ES-I3 (cell line): ENCODE measurements at regions not wholly inside any gene's neighbourhood (a gene's known extent, or its start where the extent isn't known, plus 50 kb on each side); places are given as distances from the start of the nearest gene placed in this dataset.

ENCODE experiments used
- H3K36me3 ChIP-seq: 2 replicates; pipeline ENCODE4 v1.6.1; 2013; ENCODE audit warnings: mild to moderate bottlenecking, low read length, control low read depth, moderate library complexity; ENCODE audit not compliant: insufficient read depth
- H3K4me1 ChIP-seq: 2 replicates; pipeline ENCODE4 v1.6.1; 2013; ENCODE audit warnings: mild to moderate bottlenecking, control low read depth, low read length; ENCODE audit not compliant: insufficient read depth
- H3K9ac ChIP-seq: 2 replicates; pipeline ENCODE4 v1.6.1; 2013; ENCODE audit warnings: low read depth, mild to moderate bottlenecking, low read length, moderate library complexity
- H3K9me3 ChIP-seq: 2 replicates; pipeline ENCODE4 v1.6.1; 2013; ENCODE audit warnings: mild to moderate bottlenecking, low read length, moderate library complexity; ENCODE audit not compliant: control insufficient read depth, insufficient read depth

DNA sequence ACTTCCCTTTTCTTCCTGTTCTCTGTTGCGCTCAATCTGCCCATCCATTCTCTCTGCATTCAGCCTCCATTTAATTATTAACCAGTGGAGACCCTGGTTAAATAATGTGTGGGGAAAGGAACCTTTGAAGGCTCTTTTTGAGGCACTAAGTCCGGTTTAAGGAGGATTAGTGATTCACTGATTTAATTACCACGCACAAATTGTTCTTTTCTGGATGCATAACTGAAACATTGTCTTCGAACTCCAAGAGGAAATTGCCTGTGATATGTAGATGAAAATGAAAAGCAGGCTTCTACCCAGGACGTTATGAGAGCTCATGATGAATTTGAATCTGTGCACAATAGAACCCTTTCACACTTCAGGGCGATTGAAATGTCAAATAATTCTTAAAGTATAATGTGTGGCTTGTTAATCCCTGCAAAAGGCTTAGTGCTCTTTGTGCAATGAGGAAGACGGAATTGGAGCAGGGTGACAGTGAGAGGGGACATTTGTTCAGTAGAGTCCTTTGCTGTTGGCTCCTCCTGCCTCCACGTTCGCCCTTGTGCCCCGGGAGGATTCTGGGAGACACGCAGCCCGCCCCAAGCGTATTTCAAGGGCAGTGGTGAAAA lies 51.1 kb upstream of the ZNF236 start:
- no peaks in the 10 kb centered on the region for H3K4me1 ChIP-seq
- H3K9me3 ChIP-seq, result no peaks in the 10 kb centered on the region; the same call in 1 of the 2 replicates
- H3K9ac ChIP-seq, result no peak overlapping the region
- H3K36me3 ChIP-seq, result no peaks in the 10 kb centered on the region

DNA sequence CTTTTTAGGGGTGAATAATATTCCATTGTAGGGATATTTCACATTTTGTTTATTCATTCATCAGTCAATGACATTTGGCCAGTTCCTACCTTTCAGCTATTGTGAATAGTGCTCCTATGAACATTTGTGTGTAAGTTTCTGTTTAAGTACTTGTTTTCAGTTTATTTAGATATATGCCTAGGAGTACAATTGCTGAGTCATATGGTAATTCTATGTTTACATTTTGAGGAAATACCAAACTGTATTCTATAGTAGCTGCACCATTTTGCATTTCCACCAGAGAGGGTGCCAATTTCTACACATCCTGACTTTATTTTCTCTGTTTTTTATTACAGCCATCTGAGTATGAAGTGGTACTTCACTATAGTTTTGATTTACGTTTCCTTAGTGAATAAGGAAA lies 54.4 kb upstream of the ZNF236 start:
- no peaks in the 10 kb centered on the region for H3K36me3 ChIP-seq

DNA sequence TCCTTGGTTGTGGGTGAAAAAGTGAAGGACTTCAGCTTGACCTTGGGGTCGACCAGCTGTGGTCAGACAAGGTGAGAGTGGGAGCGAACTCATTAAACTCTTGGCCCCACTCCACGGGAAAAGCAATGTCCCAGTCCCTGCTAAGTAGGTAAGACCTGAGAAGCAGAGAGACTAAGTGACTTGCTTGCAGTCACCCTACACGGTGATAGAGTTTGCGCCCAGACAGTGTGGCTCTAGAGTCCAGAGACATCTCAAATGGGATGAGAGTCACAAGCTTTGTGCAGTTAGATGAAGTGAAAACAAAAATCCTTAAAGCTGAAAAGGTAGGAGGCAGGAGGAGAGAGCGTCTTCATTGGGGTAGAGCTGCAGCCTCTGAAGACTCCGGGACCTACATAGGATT lies 55.9 kb upstream of the ZNF236 start:
- H3K4me1 ChIP-seq, result no peaks in the 10 kb centered on the region
- H3K36me3 ChIP-seq, result no peaks in the 10 kb centered on the region
- no peak overlapping the region for H3K9ac ChIP-seq
- no peaks in the 10 kb centered on the region; the same call in 1 of the 2 replicates for H3K9me3 ChIP-seq

More for the DNA sequence above, 54.4 kb upstream of the ZNF236 start:
- Histone ChIP-seq H3K4me1 (no peaks in the 10 kb centered on the region), H3K9ac (no peak overlapping the region), H3K9me3 (no peaks in the 10 kb centered on the region; the same call in 1 of the 2 replicates)

DNA sequence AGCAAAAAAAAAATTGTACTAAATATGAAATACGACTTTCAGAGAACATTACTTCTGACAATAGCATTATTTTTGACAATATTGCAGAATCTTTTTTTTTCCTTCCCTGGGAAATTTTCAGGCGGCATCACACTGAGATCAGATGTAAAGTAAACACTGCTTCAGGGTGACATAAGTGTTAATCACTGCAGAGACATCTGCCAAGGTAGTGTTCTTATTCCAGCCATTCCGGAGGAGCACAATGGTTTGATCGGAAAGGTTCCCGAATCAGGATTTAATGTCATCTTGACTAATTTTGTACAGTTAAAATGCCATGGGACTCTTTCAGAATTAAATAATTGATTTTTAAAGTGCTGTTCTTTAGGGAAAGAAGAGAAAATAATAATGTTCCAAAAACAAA lies 56.7 kb upstream of the ZNF236 start:
- H3K9me3 ChIP-seq, result no peaks in the 10 kb centered on the region; the same call in 1 of the 2 replicates
- H3K4me1 ChIP-seq, result no peaks in the 10 kb centered on the region
- no peaks in the 10 kb centered on the region for H3K36me3 ChIP-seq
- no peak overlapping the region for H3K9ac ChIP-seq

DNA sequence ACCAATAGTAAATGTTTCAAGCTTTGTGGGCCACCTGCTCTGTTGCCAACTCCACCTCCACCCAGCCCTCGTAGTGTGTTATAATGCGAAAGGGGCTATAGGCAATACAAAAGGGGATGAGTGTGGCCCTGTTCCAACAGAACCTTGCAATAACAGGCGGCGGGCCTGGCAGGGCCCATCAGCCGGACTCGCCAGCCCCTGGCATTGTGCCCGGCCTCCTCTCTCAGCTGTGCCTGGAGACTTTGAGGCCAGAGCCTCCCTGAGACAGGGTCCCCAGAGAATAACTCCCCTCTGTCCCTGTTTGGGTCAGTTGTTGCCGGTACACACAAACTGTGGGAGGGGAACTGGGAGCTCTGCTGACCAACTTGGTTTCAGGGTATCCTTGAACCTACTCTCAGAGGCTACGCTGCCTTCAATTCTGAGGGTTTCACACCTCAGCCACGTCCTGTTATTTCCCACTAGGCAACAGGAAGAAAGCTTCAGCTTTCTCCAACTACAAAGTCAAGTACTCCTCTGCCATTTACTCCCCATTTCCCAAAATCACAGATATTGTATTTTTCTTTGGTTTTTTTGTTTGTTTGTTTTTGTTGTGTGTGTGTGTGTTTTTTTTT lies 58.0 kb upstream of the ZNF236 start:
- Histone ChIP-seq H3K9me3 (no peaks in the 10 kb centered on the region; the same call in 1 of the 2 replicates), H3K4me1 (no peaks in the 10 kb centered on the region), H3K9ac (no peak overlapping the region), H3K36me3 (no peaks in the 10 kb centered on the region)

DNA sequence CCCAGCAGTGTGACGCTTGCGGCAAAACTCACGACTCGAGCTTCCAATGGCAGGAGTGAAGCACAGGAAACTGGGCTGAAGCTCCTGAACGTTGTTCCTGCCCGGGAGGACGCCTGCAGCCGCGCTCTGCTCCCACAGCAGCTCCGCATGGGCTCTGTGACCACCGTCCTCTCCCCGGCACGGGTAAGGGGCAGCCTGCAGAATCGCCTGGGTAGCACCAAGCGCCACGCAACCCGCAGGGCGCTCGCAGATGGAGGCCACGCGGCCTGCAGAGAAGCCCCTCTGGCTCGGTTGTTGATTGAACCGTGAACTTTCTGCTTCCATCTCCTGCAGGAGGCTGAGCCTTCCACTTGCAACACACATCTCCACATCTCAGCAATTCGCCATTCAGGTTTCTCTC lies 63.3 kb upstream of the ZNF236 start:
- H3K4me1 ChIP-seq, result no peaks in the 10 kb centered on the region
- H3K9ac ChIP-seq, result no peak overlapping the region
- no peaks in the 10 kb centered on the region for H3K9me3 ChIP-seq
- no peaks in the 10 kb centered on the region for H3K36me3 ChIP-seq

DNA sequence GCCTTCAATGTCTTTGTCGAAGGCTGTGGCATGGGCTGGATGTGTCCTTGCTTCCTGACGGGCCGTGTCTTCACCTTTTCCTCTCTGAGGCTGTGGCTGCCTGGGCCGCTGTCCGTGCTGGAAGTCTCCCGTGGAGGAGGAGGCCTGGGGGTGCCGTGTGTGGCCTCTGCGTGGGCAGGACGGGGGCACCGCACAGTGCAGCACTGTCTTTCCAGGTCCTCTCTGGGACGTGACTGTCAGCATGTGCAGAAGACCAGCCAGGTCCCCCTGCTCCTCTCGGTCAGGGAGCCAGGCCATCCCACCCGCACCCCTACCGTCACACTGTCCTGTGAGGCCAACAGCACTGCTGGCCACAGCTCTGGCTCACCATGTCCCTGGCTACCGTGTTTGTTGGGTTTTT lies 64.4 kb upstream of the ZNF236 start:
- no peaks in the 10 kb centered on the region for H3K4me1 ChIP-seq
- no peaks in the 10 kb centered on the region for H3K36me3 ChIP-seq
- no peak overlapping the region for H3K9ac ChIP-seq
- H3K9me3 ChIP-seq, result no peaks in the 10 kb centered on the region

DNA sequence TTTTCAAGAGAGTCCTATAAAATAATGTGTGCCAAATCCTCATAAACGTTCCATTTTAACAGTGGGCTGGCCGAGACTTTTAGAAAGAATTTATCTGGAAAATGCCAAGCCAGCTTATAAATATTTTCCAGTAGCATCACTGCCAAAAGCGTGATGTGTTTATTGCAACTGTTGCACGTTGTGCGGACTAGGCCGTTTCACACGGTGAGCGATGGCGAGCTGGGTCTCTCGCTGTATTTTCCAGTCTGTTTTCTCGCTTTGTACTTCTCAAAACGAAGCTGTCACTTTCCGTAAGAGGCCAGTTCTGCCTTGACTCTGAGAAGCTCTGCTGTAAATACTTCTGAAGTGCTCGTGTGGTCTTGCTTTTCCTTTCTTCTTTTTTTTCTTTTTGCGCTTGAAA lies 65.0 kb upstream of the ZNF236 start:
- H3K9ac ChIP-seq, result no peak overlapping the region
- no peaks in the 10 kb centered on the region for H3K9me3 ChIP-seq
- H3K36me3 ChIP-seq, result no peaks in the 10 kb centered on the region
- no peaks in the 10 kb centered on the region for H3K4me1 ChIP-seq

DNA sequence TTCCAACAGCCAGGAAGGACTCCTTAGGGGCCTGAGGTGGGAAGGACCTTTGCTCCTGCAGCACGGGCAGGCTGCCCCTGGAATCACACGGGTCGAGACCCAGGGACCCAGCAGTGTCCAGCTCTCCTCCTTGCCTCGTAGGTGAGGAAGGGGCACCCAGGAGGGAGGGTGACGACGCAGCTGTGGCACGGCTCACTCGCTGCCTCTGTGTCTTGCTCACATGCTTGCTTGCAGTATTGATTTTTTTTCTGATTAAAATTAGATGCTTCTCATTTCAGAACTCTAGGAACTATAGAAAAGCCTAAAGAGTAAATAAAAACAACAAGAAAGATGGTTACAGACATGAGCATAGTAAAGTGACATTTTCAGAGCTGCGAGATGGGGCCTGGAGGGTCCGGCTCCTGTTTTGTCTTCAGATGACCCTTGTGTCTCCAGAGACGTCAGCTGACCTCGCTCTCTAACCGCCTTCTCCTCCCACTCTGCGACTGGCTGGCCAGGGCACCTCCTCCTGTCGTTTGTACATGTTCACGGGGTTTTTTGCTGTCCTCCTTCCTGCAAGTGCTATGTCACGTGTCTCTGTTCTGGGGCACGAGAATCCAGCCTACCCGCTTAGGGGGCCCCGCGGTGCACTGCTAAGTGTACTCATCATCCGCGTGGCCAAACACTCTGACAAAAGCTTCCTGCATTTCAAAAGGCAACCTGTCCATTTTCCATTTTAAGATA lies 65.7 kb upstream of the ZNF236 start:
- no peak overlapping the region for H3K9ac ChIP-seq
- H3K36me3 ChIP-seq, result no peaks in the 10 kb centered on the region
- H3K9me3 ChIP-seq, result no peaks in the 10 kb centered on the region
- no peaks in the 10 kb centered on the region for H3K4me1 ChIP-seq

DNA sequence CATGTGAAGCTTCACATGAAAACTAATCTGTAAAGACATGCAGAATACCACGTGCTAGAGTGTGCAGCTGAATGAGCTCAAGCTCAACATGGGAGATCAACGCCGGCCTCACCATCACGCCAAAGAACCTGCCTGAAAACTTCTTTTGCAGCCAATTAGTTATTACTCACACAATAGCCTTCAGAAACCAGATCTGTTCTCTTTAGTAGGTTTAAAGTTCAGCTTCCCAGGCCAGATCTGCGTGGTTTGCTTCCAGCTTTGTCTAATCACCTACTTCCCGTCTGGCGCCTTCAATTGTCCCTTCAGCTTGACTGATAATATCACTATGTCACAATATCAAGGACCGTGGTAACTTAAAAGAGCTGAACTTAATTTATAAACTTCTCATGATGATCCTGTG lies 68.0 kb upstream of the ZNF236 start:
- H3K36me3 ChIP-seq, result no peaks in the 10 kb centered on the region
- no peaks in the 10 kb centered on the region for H3K4me1 ChIP-seq
- H3K9me3 ChIP-seq, result peaks cover 3% of the 10 kb centered on the region

DNA sequence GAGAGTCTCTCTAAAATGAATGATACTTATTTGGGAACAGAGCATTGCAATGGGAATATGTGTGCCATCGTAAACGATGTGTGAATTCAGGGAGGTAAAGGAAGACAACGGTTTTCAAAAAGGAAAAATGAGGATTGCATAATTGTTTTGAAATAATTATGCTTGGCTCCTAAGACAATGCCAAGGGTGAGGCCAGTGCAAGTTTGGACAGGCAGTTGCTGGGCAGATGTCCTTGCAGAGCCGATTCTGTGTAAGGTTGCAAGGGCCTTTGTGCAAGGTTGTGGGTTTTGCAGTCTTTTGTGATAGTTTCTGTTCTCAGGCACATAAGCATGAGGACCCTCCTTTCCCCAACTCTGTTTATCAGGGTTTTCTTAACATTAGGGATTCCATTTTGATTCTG lies 70.0 kb upstream of the ZNF236 start:
- H3K4me1 ChIP-seq, result no peaks in the 10 kb centered on the region
- H3K36me3 ChIP-seq, result no peaks in the 10 kb centered on the region
- H3K9me3 ChIP-seq, result peaks cover 9% of the 10 kb centered on the region
- no peak overlapping the region for H3K9ac ChIP-seq

More for the DNA sequence above, 68.0 kb upstream of the ZNF236 start:
- no peak overlapping the region for H3K9ac ChIP-seq

DNA sequence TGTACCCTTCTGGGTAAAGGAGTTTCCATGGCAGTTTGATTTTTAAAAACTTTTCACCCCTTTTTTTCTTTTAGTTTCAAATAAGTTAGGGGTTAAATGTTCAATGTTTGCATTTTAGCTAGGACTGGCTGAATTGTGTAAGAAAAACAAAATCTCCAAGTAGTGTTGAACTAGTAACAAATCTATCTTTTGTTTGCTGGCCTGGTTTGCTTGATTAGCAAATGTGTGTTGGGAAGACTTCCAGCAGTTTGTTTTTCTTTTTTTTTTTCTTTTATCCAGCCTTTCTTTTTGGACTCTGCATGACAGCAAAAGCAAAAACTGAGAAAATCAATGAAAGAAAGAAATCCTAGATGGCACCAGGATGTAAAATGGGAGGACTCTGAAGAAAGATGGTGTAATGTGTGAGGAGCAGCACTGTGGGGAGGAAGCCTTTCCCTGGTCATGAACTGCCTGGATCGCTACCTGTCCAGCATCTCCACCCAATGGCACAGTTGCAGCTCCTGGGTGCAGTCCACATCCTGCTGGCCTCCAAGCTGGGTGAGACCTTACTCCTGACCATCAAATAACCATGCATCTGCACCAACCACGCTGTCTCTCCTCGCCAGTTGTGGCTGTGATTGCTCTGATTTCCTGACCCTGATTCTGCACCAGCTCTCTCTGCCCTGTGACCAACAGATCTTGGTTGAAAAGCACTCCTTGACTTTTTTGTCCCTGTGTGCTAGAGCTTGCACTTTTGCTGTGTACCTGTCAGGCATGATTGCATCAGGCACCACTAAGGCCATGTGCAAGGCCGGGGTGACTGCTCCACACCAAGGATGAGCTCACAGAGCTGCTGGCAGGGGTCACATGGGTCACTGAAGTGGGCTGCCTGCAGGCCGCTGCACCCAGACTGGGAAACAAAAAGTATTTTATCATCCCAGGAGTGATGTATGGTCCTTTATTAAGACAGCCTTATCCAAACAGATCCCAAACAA lies 71.2 kb upstream of the ZNF236 start:
- Histone ChIP-seq H3K4me1 (no peaks in the 10 kb centered on the region), H3K9me3 (peaks cover 15% of the 10 kb centered on the region), H3K9ac (no peak overlapping the region), H3K36me3 (no peaks in the 10 kb centered on the region)

DNA sequence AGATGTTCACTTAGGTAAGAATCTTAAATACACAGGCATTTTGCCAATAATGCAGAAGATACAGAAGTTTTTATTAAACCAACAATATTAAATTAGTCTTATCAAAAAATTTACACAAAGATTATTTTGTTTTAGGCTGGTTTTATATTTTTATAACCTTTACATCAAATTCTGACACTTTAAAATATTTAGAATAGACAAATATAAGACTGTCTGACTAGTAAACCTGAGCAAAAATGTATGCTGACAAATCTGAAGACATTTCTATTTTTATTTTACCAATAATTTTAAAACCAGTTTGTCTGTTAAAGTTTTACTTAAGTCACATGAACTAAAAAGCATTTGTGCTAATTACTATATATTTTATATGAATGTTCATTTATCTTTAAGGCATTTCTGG lies 72.1 kb upstream of the ZNF236 start:
- Histone ChIP-seq H3K9me3 (peaks cover 20% of the 10 kb centered on the region), H3K9ac (no peak overlapping the region), H3K36me3 (no peaks in the 10 kb centered on the region), H3K4me1 (no peaks in the 10 kb centered on the region)

DNA sequence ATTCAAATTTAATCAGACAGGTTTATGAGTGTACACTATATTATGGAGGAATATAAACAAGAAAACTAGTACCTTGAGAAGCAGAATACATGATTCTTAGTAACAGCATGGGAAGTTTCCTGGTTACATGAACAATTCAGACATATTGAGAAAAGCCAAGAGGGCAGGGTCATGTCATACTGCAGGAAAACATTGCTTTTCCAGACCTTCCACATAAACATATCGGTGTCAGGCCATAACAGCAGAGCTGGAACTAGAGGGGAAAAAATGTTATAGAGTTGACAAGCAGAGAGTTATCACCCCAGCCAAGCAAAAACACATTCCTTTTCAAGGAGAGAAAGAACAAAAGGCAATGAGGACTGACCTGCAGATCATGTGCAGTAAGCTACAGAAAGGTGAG lies 74.7 kb upstream of the ZNF236 start:
- H3K9me3 ChIP-seq, result peaks cover 20% of the 10 kb centered on the region
- H3K9ac ChIP-seq, result no peak overlapping the region

More for the DNA sequence above, 74.7 kb upstream of the ZNF236 start:
- no peaks in the 10 kb centered on the region for H3K4me1 ChIP-seq
- no peaks in the 10 kb centered on the region for H3K36me3 ChIP-seq
